HG02763 (cell line): ENCODE measurements at regions not wholly inside any gene's neighbourhood (a gene's known extent, or its start where the extent isn't known, plus 50 kb on each side); places are given as distances from the start of the nearest gene placed in this dataset.
"Not testable (repeated sequence)": the region's sequence is repeated elsewhere in the genome, so short reads cannot be mapped to it uniquely, and the experiment has no call there.

Experiments
- ATAC-seq: cut with Tn5 transposase; IDR thresholded peaks from one replicate; pipeline ENCODE4 v1.9.1; 2021; ENCODE audit warnings: mild to moderate bottlenecking, moderate library complexity; ENCODE audit not compliant: unreplicated experiment

- ATAC-seq = no peak
These were observed 1426.8 kb downstream of the SLITRK5 start for GRCh38 chr13:89097994-89098393.

GRCh38 chr13:89113744-89114143 is 1442.6 kb downstream of the SLITRK5 start:
- ATAC-seq = no peak

GRCh38 chr13:89115307-89115706 is 1444.1 kb downstream of the SLITRK5 start:
- no peak for ATAC-seq

GRCh38 chr13:89136678-89137077 is 1465.5 kb downstream of the SLITRK5 start:
- ATAC-seq = no peak

- ATAC-seq = no peak
These were observed 1479.2 kb downstream of the SLITRK5 start for GRCh38 chr13:89150362-89150761.

- ATAC-seq = no peak
These were observed 1482.8 kb downstream of the SLITRK5 start for GRCh38 chr13:89153941-89154340.

GRCh38 chr13:89163096-89163495 is 1491.9 kb downstream of the SLITRK5 start:
- ATAC-seq = no peak

GRCh38 chr13:89165685-89166084 is 1494.5 kb downstream of the SLITRK5 start:
- ATAC-seq = no peak

- no peak for ATAC-seq
These were observed 1498.8 kb downstream of the SLITRK5 start for GRCh38 chr13:89169951-89170350.

- ATAC-seq = no peak
These were observed 1509.9 kb downstream of the SLITRK5 start for GRCh38 chr13:89181041-89181440.

GRCh38 chr13:89199138-89199537 is 1528.0 kb downstream of the SLITRK5 start:
- no peak for ATAC-seq

GRCh38 chr13:89204435-89204834 is 1533.3 kb downstream of the SLITRK5 start:
- no peak for ATAC-seq

GRCh38 chr13:89205856-89206520 is 1534.8 kb downstream of the SLITRK5 start:
- no peak for ATAC-seq

GRCh38 chr13:89212186-89212585 is 1541.0 kb downstream of the SLITRK5 start:
- no peak for ATAC-seq

- no peak for ATAC-seq
These were observed 1543.0 kb downstream of the SLITRK5 start for GRCh38 chr13:89214185-89214584.

GRCh38 chr13:89215319-89215718 is 1544.1 kb downstream of the SLITRK5 start:
- not testable (repeated sequence) for ATAC-seq

GRCh38 chr13:89217813-89218212 is 1546.6 kb downstream of the SLITRK5 start:
- no peak for ATAC-seq

- ATAC-seq = no peak
These were observed 1550.5 kb downstream of the SLITRK5 start for GRCh38 chr13:89221557-89222158.

- no peak for ATAC-seq
These were observed 1556.2 kb downstream of the SLITRK5 start for GRCh38 chr13:89227356-89227755.

GRCh38 chr13:89238496-89238895 is 1567.3 kb downstream of the SLITRK5 start:
- no peak for ATAC-seq

- no peak for ATAC-seq
These were observed 1568.4 kb downstream of the SLITRK5 start for GRCh38 chr13:89239361-89240127.

GRCh38 chr13:89255844-89256406 is 1584.8 kb downstream of the SLITRK5 start:
- no peak for ATAC-seq
